Panc1 (cell line): ENCODE measurements at regions not wholly inside any gene's neighbourhood (a gene's known extent, or its start where the extent isn't known, plus 50 kb on each side); places are given as distances from the start of the nearest gene placed in this dataset.

ENCODE experiments used
- ATAC-seq: fragments of 200-7000 bp; cut with Tn5 transposase; 2 replicates; pipeline ENCODE4 v1.9.1; 2020; ENCODE audit warnings: mild to moderate bottlenecking, moderate library complexity
- BruUV-seq: library from RNA; stranded (reverse); fragments of 400-500 nt; replicated peaks from 2 replicates; lab custom pipeline; 2021; lab: Mats Ljungman, UMichigan
- CTCF ChIA-PET: fragments of 300-600 bp; sonication (Branson Sonifier 250); formaldehyde crosslinking; loops from one replicate; lab custom pipeline; 2022; ENCODE audit warnings: antibody characterized with exemption; lab: Charles Lee
- POLR2A ChIA-PET: fragments of 300-600 bp; sonication (Branson Sonifier 250); formaldehyde crosslinking; loops from one replicate; lab custom pipeline; 2022; ENCODE audit warnings: antibody characterized with exemption; lab: Charles Lee
- DNase-seq: peaks from one replicate; pipeline ENCODE4 v3.0.0-alpha.2; 2010; ENCODE audit warnings: low read depth, low spot score
- H3K27ac ChIP-seq: 2 replicates; pipeline ENCODE4 v1.5.1; 2011; ENCODE audit warnings: mild to moderate bottlenecking, low read length, inconsistent platforms
- H3K27me3 ChIP-seq: fragments of 200-500 bp; sonication (Bioruptor generic); 2 replicates; pipeline ENCODE4 v1.6.0; 2014; ENCODE audit warnings: low read length, inconsistent platforms; ENCODE audit not compliant: control insufficient read depth, insufficient read depth
- H3K36me3 ChIP-seq: fragments of 200-500 bp; sonication (Bioruptor generic); 2 replicates; pipeline ENCODE4 v1.5.1; 2014; ENCODE audit warnings: inconsistent platforms, mild to moderate bottlenecking, low read length, moderate library complexity; ENCODE audit not compliant: control insufficient read depth, insufficient read depth
- H3K4me1 ChIP-seq: 2 replicates; pipeline ENCODE4 v1.5.1; 2011; ENCODE audit warnings: inconsistent platforms, mild to moderate bottlenecking, low read length, moderate library complexity; ENCODE audit not compliant: control insufficient read depth, insufficient read depth
- H3K4me3 ChIP-seq, 2 experiments: 2 replicates each; pipeline ENCODE4 v1.5.1; 2011 to 2012; ENCODE audit warnings: low read depth in 2 of 2, low read length in 2 of 2, mild to moderate bottlenecking in 2 of 2, inconsistent platforms in 1 of 2, moderate library complexity in 1 of 2
- H3K9me3 ChIP-seq: fragments of 200-500 bp; sonication (Bioruptor generic); 2 replicates; pipeline ENCODE4 v1.5.1; 2014; ENCODE audit warnings: low read depth, mild to moderate bottlenecking, inconsistent platforms, low read length, moderate library complexity; ENCODE audit not compliant: control insufficient read depth, insufficient read depth
- CTCF ChIP-seq: fragments of 450-650 bp; IDR thresholded peaks from 2 replicates; pipeline ENCODE4 v1.5.1; 2017; ENCODE audit warnings: mild to moderate bottlenecking
- POLR2AphosphoS5 ChIP-seq: IDR thresholded peaks from 2 replicates; pipeline ENCODE4 v1.6.1; 2012; ENCODE audit warnings: mild to moderate bottlenecking, low read depth, low read length, moderate library complexity
- REST ChIP-seq, 2 experiments: IDR thresholded peaks; 2 replicates each; pipeline ENCODE4 v1.6.1; 2011 to 2012; ENCODE audit warnings: low read depth in 2 of 2, control low read depth in 1 of 2, low read length in 1 of 2, mild to moderate bottlenecking in 1 of 2, moderate library complexity in 1 of 2; ENCODE audit not compliant: insufficient read depth in 1 of 2
- SIN3A ChIP-seq: IDR thresholded peaks from 2 replicates; pipeline ENCODE4 v1.6.1; 2012; ENCODE audit warnings: low read depth, mild to moderate bottlenecking, low read length, moderate library complexity, borderline replicate concordance; ENCODE audit not compliant: insufficient read depth
- TCF7L2 ChIP-seq: IDR thresholded peaks from 2 replicates; pipeline ENCODE4 v1.6.1; 2011; ENCODE audit warnings: mild to moderate bottlenecking, low read depth, low read length, inconsistent platforms
- in situ Hi-C: cut with HindIII; loops from 2 replicates; pipeline ENCODE4 v1.10.0; 2016; ENCODE audit warnings: low sequenced_read_pairs, low pct_unique_long_range_greater_than_20kb
- intact Hi-C: fragments of 100-400 bp; cut with micrococcal nuclease; formaldehyde crosslinking; loops from one replicate; pipeline ENCODE4 v1.10.0; 2022; ENCODE audit not compliant: unreplicated experiment

GRCh38 chr15:79195239-79195638, 87.3 kb upstream of the ANKRD34C start:
- Histone ChIP-seq H3K9me3 (no peaks in the 10 kb centered on the region), H3K27ac (no peak overlapping the region), H3K4me1 (no peaks in the 10 kb centered on the region), H3K36me3 (no peaks in the 10 kb centered on the region), H3K27me3 (peaks cover 4% of the 10 kb centered on the region), H3K4me3 (no peak overlapping the region)
- TF ChIP-seq SIN3A = no peak
- no peak for TF ChIP-seq REST (IDR thresholded peaks at IDR 0.05; ENCODE audit: insufficient read depth in 1 of 2, low read depth in 2 of 2, low read length in 1 of 2)
- no peak for TF ChIP-seq POLR2AphosphoS5
- no peak for TF ChIP-seq TCF7L2
- no peak for TF ChIP-seq CTCF
- ATAC-seq (no peak), DNase-seq (no peak)
- CTCF ChIA-PET = no interaction called here
- POLR2A ChIA-PET = interaction anchor here (0.7 kb wide), 1 partner anchor 17 kb away, joined by 4 read pairs; no protein-coding TSS in a partner anchor
- in situ Hi-C loops (no loop called here), intact Hi-C loops (no loop called here)
- no TSS peak for BruUV-seq

DNA sequence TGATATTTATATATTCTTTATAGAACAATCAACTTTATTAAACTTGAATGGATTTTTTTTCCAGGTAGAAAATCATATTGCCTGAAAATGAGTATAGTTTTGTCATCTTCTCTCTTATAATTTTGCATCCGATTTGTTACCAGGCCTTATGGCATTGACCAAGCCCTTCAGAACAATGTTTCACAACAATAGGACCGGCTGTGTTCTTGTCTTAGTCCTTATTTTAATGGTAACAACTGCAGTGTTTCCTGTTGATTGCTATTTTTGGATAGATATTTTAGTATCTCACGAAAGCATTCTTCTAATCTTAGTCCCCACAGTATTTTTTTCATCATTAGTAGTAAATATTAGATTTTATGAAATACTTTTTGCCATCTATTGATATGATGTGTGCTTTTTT, 88.1 kb upstream of the ANKRD34C start:
- no peak for ATAC-seq
- Histone ChIP-seq H3K9me3 (no peaks in the 10 kb centered on the region), H3K4me1 (no peaks in the 10 kb centered on the region), H3K36me3 (no peaks in the 10 kb centered on the region), H3K4me3 (no peak overlapping the region), H3K27ac (no peak overlapping the region), H3K27me3 (peaks cover 3% of the 10 kb centered on the region)
- CTCF ChIA-PET = no interaction called here
- no peak for TF ChIP-seq CTCF
- no peak for TF ChIP-seq SIN3A
- no peak for TF ChIP-seq TCF7L2
- no peak for TF ChIP-seq POLR2AphosphoS5
- TF ChIP-seq REST (IDR thresholded peaks at IDR 0.05; ENCODE audit: insufficient read depth in 1 of 2, low read depth in 2 of 2, low read length in 1 of 2) = no peak
- POLR2A ChIA-PET = interaction anchor here (0.7 kb wide), 1 partner anchor 17 kb away, joined by 4 read pairs; no protein-coding TSS in a partner anchor
- no peak for DNase-seq
- intact Hi-C loops (no loop called here), in situ Hi-C loops (no loop called here)
- no TSS peak for BruUV-seq
